IPS-NIHi7 (cell line): ENCODE measurements at regions not wholly inside any gene's neighbourhood (a gene's known extent, or its start where the extent isn't known, plus 50 kb on each side); places are given as distances from the start of the nearest gene placed in this dataset.
"Not testable (repeated sequence)": the region's sequence is repeated elsewhere in the genome, so short reads cannot be mapped to it uniquely, and the experiment has no call there.

Source experiments
- DNase-seq: peaks from one replicate; pipeline ENCODE4 v3.0.0; 2012; ENCODE audit warnings: mixed read lengths; ENCODE audit errors: extremely low spot score

GRCh38 chr7:53387515-53387914, 352.1 kb downstream of the POM121L12 start:
- no peak for DNase-seq

- DNase-seq, result no peak
Observed at GRCh38 chr7:53397911-53398310, 362.5 kb downstream of the POM121L12 start.

- no peak for DNase-seq
Observed at GRCh38 chr7:53398566-53398965, 363.1 kb downstream of the POM121L12 start.

- no peak for DNase-seq
Observed at GRCh38 chr7:53413021-53413420, 377.6 kb downstream of the POM121L12 start.

- DNase-seq, result no peak
Observed at GRCh38 chr7:53415816-53416215, 380.4 kb downstream of the POM121L12 start.

- DNase-seq, result no peak
Observed at GRCh38 chr7:53418834-53419482, 383.5 kb downstream of the POM121L12 start.

- DNase-seq, result no peak
Observed at GRCh38 chr7:53420550-53420949, 385.1 kb downstream of the POM121L12 start.

- no peak for DNase-seq
Observed at GRCh38 chr7:53422291-53422690, 386.9 kb downstream of the POM121L12 start.

GRCh38 chr7:53426145-53426750, 390.8 kb downstream of the POM121L12 start:
- DNase-seq, result no peak

- DNase-seq, result no peak
Observed at GRCh38 chr7:53428045-53428444, 392.6 kb downstream of the POM121L12 start.

GRCh38 chr7:53431901-53432300, 396.5 kb downstream of the POM121L12 start:
- DNase-seq, result no peak

GRCh38 chr7:53437336-53437735, 401.9 kb downstream of the POM121L12 start:
- DNase-seq, result no peak

GRCh38 chr7:53446170-53446569, 410.7 kb downstream of the POM121L12 start:
- no peak for DNase-seq

- DNase-seq, result no peak
Observed at GRCh38 chr7:53458636-53459035, 423.2 kb downstream of the POM121L12 start.

- DNase-seq, result no peak
Observed at GRCh38 chr7:53466371-53466770, 430.9 kb downstream of the POM121L12 start.

- DNase-seq, result no peak
Observed at GRCh38 chr7:53470336-53470970, 435.0 kb downstream of the POM121L12 start.

- DNase-seq, result no peak
Observed at GRCh38 chr7:53473371-53473770, 437.9 kb downstream of the POM121L12 start.

GRCh38 chr7:53475776-53476175, 440.3 kb downstream of the POM121L12 start:
- DNase-seq, result no peak

- no peak for DNase-seq
Observed at GRCh38 chr7:53476566-53476965, 441.1 kb downstream of the POM121L12 start.

- no peak for DNase-seq
Observed at GRCh38 chr7:53485354-53485753, 449.9 kb downstream of the POM121L12 start.

GRCh38 chr7:53491051-53491450, 455.6 kb downstream of the POM121L12 start:
- DNase-seq, result no peak

- not testable (repeated sequence) for DNase-seq
Observed at GRCh38 chr7:53495181-53495580, 459.7 kb downstream of the POM121L12 start.

GRCh38 chr7:53500076-53500475, 464.6 kb downstream of the POM121L12 start:
- DNase-seq, result no peak
